Stimulated activated CD4-positive, alpha-beta T cell treated with anti-CD3 and anti-CD28 coated beads, Interleukin-15, amount 100 ng/mL, for 24 hours (primary cell): ENCODE measurements at regions not wholly inside any gene's neighbourhood (a gene's known extent, or its start where the extent isn't known, plus 50 kb on each side); places are given as distances from the start of the nearest gene placed in this dataset.
"Not testable (repeated sequence)": the region's sequence is repeated elsewhere in the genome, so short reads cannot be mapped to it uniquely, and the experiment has no call there.

Source experiments
- DNase-seq: peaks from one replicate; pipeline ENCODE4 v3.0.0-alpha.2; 2020

GRCh38 chr20:47867831-47868230 lies 82.5 kb upstream of the SULF2 start:
- no peak for DNase-seq

GRCh38 chr20:47866480-47866879 lies 81.2 kb upstream of the SULF2 start:
- DNase-seq = no peak

DNA sequence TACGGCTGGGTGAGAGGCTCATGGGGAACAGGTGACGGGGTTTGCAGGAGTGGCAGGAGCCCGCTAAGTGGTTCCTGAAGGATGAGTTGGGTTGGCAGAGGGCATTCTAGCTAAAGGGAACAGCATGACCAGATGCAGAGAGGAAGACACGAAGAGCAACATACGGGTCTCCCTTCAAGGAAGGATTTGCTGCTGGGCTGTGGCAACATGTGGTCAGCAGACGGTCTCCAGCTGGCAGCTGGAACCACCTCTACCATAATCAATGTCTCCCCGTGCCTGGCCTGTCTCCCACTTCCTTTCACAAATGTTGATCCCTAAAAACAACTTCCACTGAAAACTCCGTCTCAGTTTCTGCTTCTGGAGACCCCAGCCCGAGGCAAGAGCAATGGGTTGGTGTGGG lies 80.6 kb upstream of the SULF2 start:
- DNase-seq = no peak

DNA sequence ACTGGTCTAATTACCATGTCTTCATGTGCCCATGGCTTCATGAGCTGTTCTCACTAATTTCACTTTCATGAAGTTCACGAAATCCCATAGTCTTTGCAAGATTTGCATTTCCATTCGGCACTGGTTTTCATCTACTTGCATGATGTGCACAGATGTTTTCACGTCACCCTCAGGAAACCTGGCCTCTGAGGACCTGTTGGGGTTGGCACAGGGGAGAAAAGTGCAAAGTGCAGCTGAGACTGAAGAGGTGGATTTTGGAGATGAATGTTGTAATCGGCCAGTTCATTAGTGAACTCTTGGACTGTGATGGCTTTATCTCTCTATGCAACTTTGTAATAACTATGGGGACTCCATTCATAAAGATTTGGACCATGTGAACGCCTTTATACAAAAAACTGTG lies 80.2 kb upstream of the SULF2 start:
- DNase-seq = no peak

DNA sequence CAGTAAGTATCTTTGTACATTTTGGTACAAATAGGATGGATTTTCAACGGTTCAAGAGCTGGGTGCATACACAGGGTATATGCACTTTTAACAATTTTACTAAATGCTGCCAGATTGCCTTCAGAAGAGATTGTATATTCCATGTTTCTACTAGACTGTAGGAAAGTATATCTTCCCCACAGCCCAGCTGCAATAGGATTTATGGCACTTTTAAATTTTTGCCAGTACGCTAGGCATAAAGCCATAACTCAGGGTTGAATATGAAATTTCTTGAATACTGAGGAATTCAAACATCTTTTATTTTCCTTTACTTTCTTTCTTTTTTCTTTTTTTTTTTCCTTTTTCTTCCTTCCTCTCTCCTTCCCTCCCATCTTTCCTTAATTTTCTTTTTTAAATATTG lies 78.7 kb upstream of the SULF2 start:
- no peak for DNase-seq

- DNase-seq = no peak
These were observed 78.2 kb upstream of the SULF2 start for GRCh38 chr20:47863315-47863965.

DNA sequence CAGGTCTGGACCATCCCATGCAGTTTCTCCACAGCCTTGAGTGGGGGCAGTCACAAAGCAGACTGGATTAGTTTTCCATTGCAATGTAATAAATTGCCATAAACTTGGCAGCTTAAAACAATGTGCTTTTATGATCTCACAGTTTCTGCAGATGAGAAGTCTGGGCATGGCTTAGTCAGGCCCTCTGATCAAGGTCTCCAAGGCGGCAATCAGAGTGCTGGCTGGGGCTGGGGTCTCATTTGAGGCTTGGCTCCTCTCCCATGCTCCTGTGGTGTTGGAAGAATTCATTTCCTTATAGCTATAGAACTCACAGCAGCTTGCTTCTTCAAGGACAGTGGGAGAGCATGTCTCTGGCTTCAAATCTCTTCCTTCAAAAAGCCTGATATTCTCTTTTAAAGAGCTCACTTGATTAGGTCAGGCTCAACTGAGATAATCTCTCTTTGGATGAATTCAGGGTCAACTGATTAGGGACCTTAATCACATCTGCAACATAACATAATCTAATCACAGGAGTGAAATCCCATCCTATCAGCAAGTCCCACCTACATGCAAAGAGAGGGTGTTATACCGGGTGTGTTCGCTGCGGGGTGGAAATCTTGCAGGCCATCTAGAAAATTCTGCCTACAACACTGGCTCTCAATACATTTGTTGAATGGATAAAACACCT lies 77.4 kb upstream of the SULF2 start:
- no peak for DNase-seq

DNA sequence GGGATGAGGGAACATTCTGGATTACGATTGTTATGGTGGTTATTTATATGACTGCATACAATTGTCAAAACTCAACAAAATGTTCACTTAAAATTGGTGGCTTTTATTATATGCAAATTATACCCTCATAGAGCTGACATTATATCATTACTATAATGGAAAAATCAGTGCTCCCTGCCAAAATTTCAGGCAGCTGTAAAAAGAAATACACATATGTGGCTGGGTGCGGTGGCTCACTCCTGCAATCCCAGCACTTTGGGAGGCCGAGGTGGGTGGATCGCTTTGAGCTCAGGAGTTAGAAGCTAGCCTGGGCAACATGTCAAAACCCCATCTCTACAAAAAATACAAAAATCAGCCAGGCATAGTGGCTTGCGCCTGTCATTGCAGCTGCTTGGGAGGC lies 75.8 kb upstream of the SULF2 start:
- DNase-seq = no peak

- DNase-seq = no peak
These were observed 75.0 kb upstream of the SULF2 start for GRCh38 chr20:47860049-47860830.

GRCh38 chr20:47859278-47859677 lies 74.0 kb upstream of the SULF2 start:
- DNase-seq = no peak

DNA sequence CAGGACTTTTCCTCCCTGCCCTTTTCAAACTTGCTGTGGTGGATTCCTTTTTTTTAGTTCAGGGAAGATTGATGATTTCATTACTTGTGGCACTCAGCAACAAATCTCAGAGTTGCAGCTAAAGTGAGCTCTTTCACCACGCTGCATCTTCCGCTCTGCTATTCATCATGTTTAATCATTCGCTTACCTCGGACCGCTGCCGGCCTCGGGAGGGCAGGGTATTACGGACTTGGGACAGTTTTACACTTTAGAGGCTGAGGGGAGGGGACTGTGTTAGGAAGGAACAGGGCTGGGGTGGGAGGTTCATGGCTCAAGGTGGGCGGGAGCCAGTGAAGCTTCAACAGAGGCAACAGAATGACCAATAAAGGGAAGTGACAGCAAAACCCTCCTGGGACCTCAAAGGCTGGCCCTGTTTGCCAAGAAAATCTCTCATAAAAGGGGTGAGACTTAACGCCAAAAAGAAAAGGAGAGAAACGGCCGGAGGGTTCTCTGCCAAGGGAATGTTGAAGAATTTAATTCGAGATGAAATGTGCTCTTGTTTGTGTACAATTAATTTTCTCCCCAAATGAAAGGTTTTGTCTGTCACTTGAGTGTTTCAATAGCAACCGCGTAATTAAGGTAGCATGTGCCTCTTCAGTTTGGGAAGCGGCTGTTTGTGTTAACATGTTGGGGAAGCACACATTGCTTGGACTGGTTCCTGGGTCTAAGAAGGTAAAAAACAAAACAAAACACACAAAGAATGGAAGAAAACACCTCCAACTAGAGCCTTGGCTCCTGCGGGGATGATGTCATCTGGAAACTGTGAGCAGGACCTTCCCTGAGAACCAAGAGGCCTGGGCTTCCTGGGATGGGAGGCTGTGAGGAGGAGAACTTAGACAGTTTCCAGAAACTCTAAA lies 72.5 kb upstream of the SULF2 start:
- no peak for DNase-seq

GRCh38 chr20:47857187-47857568 lies 71.9 kb upstream of the SULF2 start:
- DNase-seq = no peak

GRCh38 chr20:47855799-47856198 lies 70.5 kb upstream of the SULF2 start:
- DNase-seq = no peak

DNA sequence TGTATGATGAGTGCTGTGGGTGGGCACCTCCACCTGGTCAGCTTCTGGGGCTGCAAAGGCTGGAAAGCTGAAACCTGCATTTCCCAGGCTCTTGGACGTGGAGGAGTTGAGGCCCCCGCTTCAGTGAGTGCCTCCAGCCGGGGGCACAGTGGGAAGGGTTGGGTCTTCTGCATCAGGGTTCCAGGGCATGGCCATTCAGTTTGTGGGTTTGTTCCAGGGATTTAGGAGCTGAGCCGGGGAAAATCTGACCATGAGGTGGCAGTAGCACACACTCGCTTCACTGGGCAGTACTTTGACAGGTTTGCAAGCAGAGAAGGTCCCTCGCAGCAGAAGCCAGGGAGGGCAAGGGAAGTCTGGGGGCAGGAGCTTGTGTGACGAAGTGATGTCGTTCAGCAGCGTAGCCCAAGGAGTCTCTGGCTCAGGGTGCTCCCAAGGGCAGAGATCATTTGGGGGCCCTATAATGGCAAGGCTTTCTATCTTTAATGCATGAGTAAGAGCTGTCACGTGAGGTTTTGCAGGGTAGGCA lies 69.5 kb upstream of the SULF2 start:
- no peak for DNase-seq

GRCh38 chr20:47851774-47852173 lies 66.5 kb upstream of the SULF2 start:
- DNase-seq = no peak

DNA sequence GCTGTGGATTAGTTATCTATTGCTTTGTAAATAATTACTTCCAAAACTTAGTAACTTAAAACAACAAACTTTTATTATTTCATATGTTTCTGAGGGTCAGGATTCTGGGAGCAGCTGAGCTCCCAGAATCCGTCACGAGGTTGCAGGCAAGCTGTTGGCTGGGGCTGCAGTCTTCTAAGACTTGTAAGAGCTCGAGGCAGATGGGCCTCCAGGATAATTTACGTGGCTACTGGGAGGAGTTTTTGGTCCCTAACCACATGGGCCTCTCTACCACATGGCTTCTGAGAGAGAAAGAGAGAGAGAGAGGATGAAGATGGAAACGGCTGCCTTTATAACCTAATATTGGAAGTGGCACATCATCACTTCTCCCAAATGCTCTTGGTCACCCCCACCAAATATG lies 64.9 kb upstream of the SULF2 start:
- DNase-seq = no peak

- DNase-seq = no peak
These were observed 64.3 kb upstream of the SULF2 start for GRCh38 chr20:47849596-47849995.

DNA sequence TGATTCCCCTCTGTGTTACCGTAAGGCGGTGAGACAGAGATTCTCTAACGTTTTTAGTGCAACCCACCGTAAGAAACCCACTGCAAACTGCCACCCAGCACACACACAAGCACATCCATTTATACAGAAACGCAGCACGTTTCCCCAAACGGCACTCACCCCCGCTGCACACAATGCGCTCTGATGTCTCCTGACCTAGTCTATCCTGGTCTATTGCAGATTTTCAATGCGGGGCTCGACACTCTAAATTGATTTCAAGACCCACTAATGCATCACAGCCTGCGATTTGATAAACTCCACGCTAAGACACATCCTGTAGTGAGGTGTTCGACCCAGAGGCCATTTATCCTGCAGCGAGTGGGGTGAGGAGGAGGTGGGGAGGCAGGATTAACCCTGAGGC lies 63.7 kb upstream of the SULF2 start:
- no peak for DNase-seq

- not testable (repeated sequence) for DNase-seq
These were observed 63.3 kb upstream of the SULF2 start for GRCh38 chr20:47848534-47848933.

DNA sequence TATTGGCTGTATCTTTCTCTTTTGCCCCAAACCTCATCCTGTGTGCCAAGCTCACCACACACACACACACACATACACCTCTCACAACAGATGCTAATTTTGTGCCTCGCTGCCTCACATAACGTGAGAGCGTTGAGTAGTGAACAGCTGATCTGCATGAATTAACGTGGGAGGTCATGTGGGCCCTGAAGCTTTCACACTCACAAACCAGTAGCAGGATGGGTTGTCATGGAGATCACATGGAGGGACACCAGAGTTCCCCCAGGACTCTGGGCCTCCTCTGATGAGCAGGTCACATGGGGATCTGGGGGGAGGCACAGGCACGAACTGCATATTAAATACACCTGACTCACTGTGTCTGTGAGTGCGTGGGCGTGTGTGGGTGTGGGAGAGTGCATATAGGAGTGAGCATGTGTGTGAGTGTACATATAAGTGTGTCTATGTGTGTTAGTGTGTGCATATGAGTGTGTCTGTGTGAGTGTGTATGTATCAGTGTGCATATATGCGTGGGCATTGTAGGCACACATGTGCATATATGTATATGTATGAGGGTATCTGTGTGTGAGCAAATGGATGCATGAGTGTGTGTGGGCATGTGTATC lies 62.7 kb upstream of the SULF2 start:
- DNase-seq = no peak

- DNase-seq = not testable (repeated sequence)
These were observed 61.9 kb upstream of the SULF2 start for GRCh38 chr20:47847220-47847619.

DNA sequence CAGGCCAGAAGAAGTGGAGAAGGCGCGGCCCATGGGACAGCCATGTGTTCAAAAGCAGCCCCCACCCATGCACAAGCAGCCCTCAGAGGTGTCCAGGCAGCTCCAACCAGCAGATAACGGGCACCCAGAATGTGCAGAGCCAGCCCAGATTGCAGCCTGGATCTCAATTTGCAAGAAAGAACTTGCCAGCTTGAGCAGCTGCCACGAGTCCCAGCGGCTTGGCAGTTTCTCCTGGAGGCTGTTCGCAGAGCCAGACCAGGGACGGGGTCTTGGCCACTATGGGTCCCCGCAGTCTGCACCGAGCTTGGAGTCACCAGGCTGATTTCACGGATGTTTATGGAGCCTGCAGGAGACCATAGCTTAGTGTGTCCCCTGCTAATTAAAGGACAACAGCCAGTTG lies 61.4 kb upstream of the SULF2 start:
- DNase-seq = not testable (repeated sequence)
